GM18508 (cell line): ENCODE measurements at regions not wholly inside any gene's neighbourhood (a gene's known extent, or its start where the extent isn't known, plus 50 kb on each side); places are given as distances from the start of the nearest gene placed in this dataset.

Experiments
- ATAC-seq: cut with Tn5 transposase; IDR thresholded peaks from one replicate; pipeline ENCODE4 v1.9.1; 2021; ENCODE audit warnings: moderate number of reproducible peaks; ENCODE audit not compliant: insufficient read depth, unreplicated experiment

- ATAC-seq: no peak
Observed at GRCh38 chr3:22947851-22948250, 255.3 kb upstream of the UBE2E2 start.

- no peak for ATAC-seq
Observed at GRCh38 chr3:22951910-22952309, 251.2 kb upstream of the UBE2E2 start.

GRCh38 chr3:22952860-22953259, 250.3 kb upstream of the UBE2E2 start:
- ATAC-seq: no peak

- peak; percentile 94 for ATAC-seq
Observed at GRCh38 chr3:22959593-22959992, 243.5 kb upstream of the UBE2E2 start.

GRCh38 chr3:22960105-22960984, 242.8 kb upstream of the UBE2E2 start:
- peak; percentile 34 for ATAC-seq

GRCh38 chr3:22962244-22962643, 240.9 kb upstream of the UBE2E2 start:
- ATAC-seq: no peak

- ATAC-seq: no peak
Observed at GRCh38 chr3:22966349-22966748, 236.8 kb upstream of the UBE2E2 start.

GRCh38 chr3:22969276-22969675, 233.9 kb upstream of the UBE2E2 start:
- no peak for ATAC-seq

- no peak for ATAC-seq
Observed at GRCh38 chr3:22971497-22971896, 231.6 kb upstream of the UBE2E2 start.

GRCh38 chr3:22977042-22977441, 226.1 kb upstream of the UBE2E2 start:
- no peak for ATAC-seq

GRCh38 chr3:22977650-22978289, 225.4 kb upstream of the UBE2E2 start:
- no peak for ATAC-seq

GRCh38 chr3:22979581-22979980, 223.5 kb upstream of the UBE2E2 start:
- ATAC-seq: no peak

- ATAC-seq: no peak
Observed at GRCh38 chr3:22980346-22980745, 222.8 kb upstream of the UBE2E2 start.

- no peak for ATAC-seq
Observed at GRCh38 chr3:22981166-22981565, 222.0 kb upstream of the UBE2E2 start.

GRCh38 chr3:22981861-22982260, 221.3 kb upstream of the UBE2E2 start:
- no peak for ATAC-seq

GRCh38 chr3:22982981-22983587, 220.0 kb upstream of the UBE2E2 start:
- no peak for ATAC-seq

- ATAC-seq: no peak
Observed at GRCh38 chr3:22986958-22987357, 216.2 kb upstream of the UBE2E2 start.

- ATAC-seq: no peak
Observed at GRCh38 chr3:22988566-22988965, 214.6 kb upstream of the UBE2E2 start.

- ATAC-seq: no peak
Observed at GRCh38 chr3:22989716-22990115, 213.4 kb upstream of the UBE2E2 start.

GRCh38 chr3:22990291-22991200, 212.6 kb upstream of the UBE2E2 start:
- ATAC-seq: no peak
